LNCaP clone FGC (cell line): ENCODE measurements at regions not wholly inside any gene's neighbourhood (a gene's known extent, or its start where the extent isn't known, plus 50 kb on each side); places are given as distances from the start of the nearest gene placed in this dataset.
"Not testable (repeated sequence)": the region's sequence is repeated elsewhere in the genome, so short reads cannot be mapped to it uniquely, and the experiment has no call there.

Experiments used
- DNase-seq: peaks from one replicate; pipeline ENCODE4 v3.0.0-alpha.2; 2011; ENCODE audit warnings: low read depth
- H3K4me3 ChIP-seq: 2 replicates; pipeline ENCODE4 v1.5.1; 2011; ENCODE audit warnings: mild to moderate bottlenecking, low read depth, low read length, control low read depth
- CTCF ChIP-seq: IDR thresholded peaks from 2 replicates; pipeline ENCODE4 v1.5.1; 2012; ENCODE audit warnings: mild to moderate bottlenecking; ENCODE audit not compliant: control insufficient read depth, insufficient read depth; ENCODE audit errors: extremely low read depth

- H3K4me3 ChIP-seq = no peak overlapping the region
- DNase-seq = peak; percentile 41
- peak; percentile 85 for TF ChIP-seq CTCF
These were observed 103.6 kb upstream of the CHD1 start for GRCh38 chr5:99032234-99033013.

DNA sequence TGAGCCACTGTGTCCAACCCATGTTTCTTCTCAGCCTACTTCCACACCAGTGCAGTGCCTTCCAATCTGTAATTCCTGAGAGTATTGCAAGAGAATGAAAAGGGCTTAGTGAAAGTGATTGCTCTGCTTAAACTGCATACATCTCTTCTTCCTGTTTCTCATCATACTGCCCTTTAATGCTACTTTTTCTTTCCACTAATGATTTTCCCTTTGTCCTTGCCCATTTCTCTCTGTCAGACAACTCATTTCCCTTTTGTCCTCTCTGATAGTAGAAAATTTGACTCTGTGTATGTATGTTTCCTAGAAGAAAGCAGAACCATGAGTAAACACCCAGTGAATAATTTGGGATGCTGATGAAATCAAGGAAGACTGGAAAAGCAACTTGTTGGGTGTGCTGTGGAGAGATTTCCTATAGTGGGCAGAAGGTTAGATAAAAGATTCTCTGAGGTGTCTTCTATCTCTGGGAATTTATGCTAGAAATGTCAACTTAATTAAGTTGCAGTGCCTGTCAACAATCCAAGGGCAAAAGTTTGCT is 102.2 kb upstream of the CHD1 start:
- TF ChIP-seq CTCF = no peak
- DNase-seq = no peak
- no peak overlapping the region for H3K4me3 ChIP-seq

DNA sequence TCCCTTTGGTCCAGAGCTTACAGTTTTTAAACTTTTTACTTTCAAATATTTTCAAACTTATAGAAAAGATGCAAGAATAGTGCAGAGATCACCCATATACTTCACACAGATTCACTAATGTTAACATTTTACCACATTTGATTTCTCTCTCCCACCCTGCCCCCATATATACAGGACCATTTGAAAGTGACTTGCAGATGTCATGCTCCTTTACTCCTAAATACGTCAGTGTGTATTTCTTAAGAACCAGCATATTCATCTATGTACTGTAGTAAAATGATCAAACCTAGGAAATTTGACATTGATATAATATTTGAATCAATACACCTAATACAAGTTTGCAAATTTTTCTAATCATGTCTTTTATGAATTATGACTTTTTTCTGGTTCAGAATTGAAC is 100.4 kb upstream of the CHD1 start:
- DNase-seq = no peak
- no peak for TF ChIP-seq CTCF
- no peak overlapping the region for H3K4me3 ChIP-seq

DNA sequence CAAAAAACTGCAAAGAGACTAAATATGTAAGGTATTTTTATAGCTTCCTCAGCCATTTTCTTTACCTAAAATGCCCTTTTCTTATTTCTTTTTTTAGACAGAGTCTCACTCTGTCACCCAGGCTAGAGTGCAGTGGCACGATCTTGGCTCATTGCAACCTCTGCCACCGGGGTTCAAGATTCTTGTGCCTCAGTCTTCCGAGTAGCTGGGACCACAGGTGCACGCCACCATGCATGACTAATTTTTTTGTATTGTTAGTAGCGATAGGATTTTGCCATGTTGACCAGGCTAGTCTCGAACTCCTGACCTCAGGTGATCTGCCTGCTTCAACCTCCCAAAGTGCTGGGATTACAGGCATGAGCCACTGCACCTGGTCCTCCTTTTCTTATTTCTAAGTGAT is 99.4 kb upstream of the CHD1 start:
- not testable (repeated sequence) for H3K4me3 ChIP-seq, DNase-seq

- no peak for DNase-seq
- no peak for TF ChIP-seq CTCF
These were observed 96.7 kb upstream of the CHD1 start for GRCh38 chr5:99025298-99026045.

GRCh38 chr5:99023330-99023729 is 94.5 kb upstream of the CHD1 start:
- no peak for DNase-seq
- no peak for TF ChIP-seq CTCF
- H3K4me3 ChIP-seq = no peak overlapping the region

More at GRCh38 chr5:99025298-99026045, 96.7 kb upstream of the CHD1 start:
- no peak overlapping the region for H3K4me3 ChIP-seq

DNA sequence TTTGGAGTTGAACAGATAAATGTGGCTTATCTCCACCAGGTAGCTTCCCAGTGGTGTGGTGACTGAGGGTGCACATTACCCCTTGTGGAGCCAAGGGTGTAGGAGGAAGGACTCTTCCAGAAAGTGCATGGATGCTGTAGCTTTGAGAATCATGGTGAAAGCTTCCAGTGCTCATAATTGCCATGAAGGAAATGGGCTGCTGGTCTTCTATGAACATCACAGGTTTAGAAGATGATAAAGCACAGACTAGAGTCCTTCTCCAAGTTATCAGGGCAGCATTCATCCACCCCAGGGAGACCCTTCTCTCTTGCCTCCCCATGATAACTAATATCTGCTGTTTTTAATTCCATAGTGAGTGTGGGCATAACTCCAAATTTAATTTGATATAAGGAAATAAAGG is 93.4 kb upstream of the CHD1 start:
- TF ChIP-seq CTCF = no peak
- no peak overlapping the region for H3K4me3 ChIP-seq
- DNase-seq = no peak
